ENCODE measurements at regions not wholly inside any gene's neighbourhood (a gene's known extent, or its start where the extent isn't known, plus 50 kb on each side); places are given as distances from the start of the nearest gene placed in this dataset.

- H3K9me3 ChIP-seq (replicated peaks in 1 of 2; ENCODE audit: control insufficient read depth in 1 of 2, insufficient read depth in 1 of 2, low read length in 2 of 2), result no peaks in the 10 kb centered on the region
- no peak overlapping the region for H3K9ac ChIP-seq (ENCODE audit: insufficient read depth, low read length, poor library complexity, severe bottlenecking)
- no peak for DNase-seq
- H3K27ac ChIP-seq (ENCODE audit: low read depth in 1 of 2, low read length in 2 of 2), result no peak overlapping the region
- no peak overlapping the region for H3K4me3 ChIP-seq (replicated peaks in 1 of 3; ENCODE audit: low read depth in 2 of 3, low read length in 3 of 3)
- H3K27me3 ChIP-seq (ENCODE audit: control insufficient read depth in 2 of 2, insufficient read depth in 2 of 2, low read length in 2 of 2), result no peaks in the 10 kb centered on the region
- no peaks in the 10 kb centered on the region for H3K4me1 Mint-ChIP-seq
- no peak for TF ChIP-seq CTCF (IDR thresholded peaks at IDR 0.05)
- H3K36me3 Mint-ChIP-seq, result no peaks in the 10 kb centered on the region
- no peaks in the 10 kb centered on the region for H3K36me3 ChIP-seq (replicated peaks in 1 of 2; ENCODE audit: control insufficient read depth in 1 of 2, insufficient read depth in 2 of 2, low read length in 2 of 2)
- H3K27me3 Mint-ChIP-seq (ENCODE audit: low read depth in 3 of 3), result no peaks in the 10 kb centered on the region
- H3K27ac Mint-ChIP-seq, result no peak overlapping the region
- no peak overlapping the region for H2AFZ ChIP-seq (ENCODE audit: insufficient read depth, low read depth, low read length, poor library complexity, severe bottlenecking)
- no peak overlapping the region for H3K4me2 ChIP-seq (replicated peaks; ENCODE audit: extremely low read depth, low read length, poor library complexity, severe bottlenecking)
- H3K4me3 Mint-ChIP-seq, result no peak overlapping the region
- intact Hi-C loops (cut with micrococcal nuclease), result no loop called here
- no CpG with 5 or more reads among the region's 2 CpGs for WGBS (ENCODE audit: insufficient coverage)
- H3K9me3 Mint-ChIP-seq, result no peaks in the 10 kb centered on the region
- H4K20me1 ChIP-seq (ENCODE audit: insufficient read depth, low read length), result no peaks in the 10 kb centered on the region
- H3K4me1 ChIP-seq (ENCODE audit: control insufficient read depth in 1 of 2, insufficient read depth in 2 of 2, low read length in 2 of 2), result no peaks in the 10 kb centered on the region
- H3K79me2 ChIP-seq (ENCODE audit: insufficient read depth, low read length), result no peaks in the 10 kb centered on the region
Observed at GRCh38 chr4:81923140-81923539, 450.7 kb downstream of the HNRNPD start.

GRCh38 chr4:81922313-81922712, 450.6 kb upstream of the RASGEF1B start:
- Histone ChIP-seq H3K79me2 (ENCODE audit: insufficient read depth, low read length) (no peaks in the 10 kb centered on the region), H3K4me3 (replicated peaks in 1 of 3; ENCODE audit: low read depth in 2 of 3, low read length in 3 of 3) (no peak overlapping the region), H3K27ac (ENCODE audit: low read depth in 1 of 2, low read length in 2 of 2) (no peak overlapping the region), H4K20me1 (ENCODE audit: insufficient read depth, low read length) (no peaks in the 10 kb centered on the region), H3K4me2 (replicated peaks; ENCODE audit: extremely low read depth, low read length, poor library complexity, severe bottlenecking) (no peak overlapping the region), H3K27me3 (ENCODE audit: control insufficient read depth in 2 of 2, insufficient read depth in 2 of 2, low read length in 2 of 2) (no peaks in the 10 kb centered on the region), H3K9ac (ENCODE audit: insufficient read depth, low read length, poor library complexity, severe bottlenecking) (no peak overlapping the region), H3K4me1 (ENCODE audit: control insufficient read depth in 1 of 2, insufficient read depth in 2 of 2, low read length in 2 of 2) (no peaks in the 10 kb centered on the region), H3K9me3 (replicated peaks in 1 of 2; ENCODE audit: control insufficient read depth in 1 of 2, insufficient read depth in 1 of 2, low read length in 2 of 2) (no peaks in the 10 kb centered on the region), H2AFZ (ENCODE audit: insufficient read depth, low read depth, low read length, poor library complexity, severe bottlenecking) (no peak overlapping the region), H3K36me3 (replicated peaks in 1 of 2; ENCODE audit: control insufficient read depth in 1 of 2, insufficient read depth in 2 of 2, low read length in 2 of 2) (no peaks in the 10 kb centered on the region)
- no peaks in the 10 kb centered on the region for H3K4me1 Mint-ChIP-seq
- H3K9me3 Mint-ChIP-seq, result no peaks in the 10 kb centered on the region
- DNase-seq, result no peak
- intact Hi-C loops (cut with micrococcal nuclease), result no loop called here
- H3K27me3 Mint-ChIP-seq (ENCODE audit: low read depth in 3 of 3), result no peaks in the 10 kb centered on the region
- no peaks in the 10 kb centered on the region for H3K36me3 Mint-ChIP-seq
- TF ChIP-seq CTCF (IDR thresholded peaks at IDR 0.05), result no peak
- H3K27ac Mint-ChIP-seq, result no peak overlapping the region
- H3K4me3 Mint-ChIP-seq, result no peak overlapping the region
- WGBS (ENCODE audit: insufficient coverage), result no CpG with 5 or more reads among the region's 3 CpGs

Measured in CD14-positive monocyte (primary cell).